ENCODE measurements at regions not wholly inside any gene's neighbourhood (a gene's known extent, or its start where the extent isn't known, plus 50 kb on each side); places are given as distances from the start of the nearest gene placed in this dataset.

DNA sequence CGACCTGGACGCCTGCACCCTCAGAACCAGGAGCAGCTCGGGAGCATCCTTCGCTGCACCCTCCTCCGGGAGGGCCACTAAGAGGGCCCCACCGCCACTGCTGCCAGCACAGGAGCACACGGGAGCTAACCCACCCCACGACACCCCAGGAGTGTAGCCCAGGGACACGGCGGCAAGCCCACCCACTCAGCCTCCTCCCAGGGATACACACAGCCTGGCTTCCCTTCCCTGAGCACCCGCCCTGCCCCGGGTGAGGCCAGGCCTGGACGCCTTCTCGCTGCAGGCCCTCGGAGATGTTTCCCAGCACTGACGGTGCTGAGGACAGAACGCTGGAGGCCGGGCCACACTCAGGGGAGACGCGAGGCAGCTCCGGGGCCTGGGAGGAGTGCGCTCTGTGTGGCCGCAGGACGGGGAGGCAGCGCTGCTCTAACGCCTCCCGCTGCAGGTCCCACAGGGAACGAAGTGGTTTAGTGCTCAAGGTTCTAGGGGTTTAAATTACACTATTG, 190.4 kb downstream of the BRD1 start:
- ATAC-seq: no peak
- TF ChIP-seq ZC3H10 (CRISPR knock-in tag; IDR thresholded peaks at IDR 0.05) (no peak), ZFP30 (CRISPR knock-in tag; IDR thresholded peaks at IDR 0.05) (no peak), ZNF8 (CRISPR knock-in tag; IDR thresholded peaks at IDR 0.05) (no peak)
- TF ChIP-seq, protein P1, sequence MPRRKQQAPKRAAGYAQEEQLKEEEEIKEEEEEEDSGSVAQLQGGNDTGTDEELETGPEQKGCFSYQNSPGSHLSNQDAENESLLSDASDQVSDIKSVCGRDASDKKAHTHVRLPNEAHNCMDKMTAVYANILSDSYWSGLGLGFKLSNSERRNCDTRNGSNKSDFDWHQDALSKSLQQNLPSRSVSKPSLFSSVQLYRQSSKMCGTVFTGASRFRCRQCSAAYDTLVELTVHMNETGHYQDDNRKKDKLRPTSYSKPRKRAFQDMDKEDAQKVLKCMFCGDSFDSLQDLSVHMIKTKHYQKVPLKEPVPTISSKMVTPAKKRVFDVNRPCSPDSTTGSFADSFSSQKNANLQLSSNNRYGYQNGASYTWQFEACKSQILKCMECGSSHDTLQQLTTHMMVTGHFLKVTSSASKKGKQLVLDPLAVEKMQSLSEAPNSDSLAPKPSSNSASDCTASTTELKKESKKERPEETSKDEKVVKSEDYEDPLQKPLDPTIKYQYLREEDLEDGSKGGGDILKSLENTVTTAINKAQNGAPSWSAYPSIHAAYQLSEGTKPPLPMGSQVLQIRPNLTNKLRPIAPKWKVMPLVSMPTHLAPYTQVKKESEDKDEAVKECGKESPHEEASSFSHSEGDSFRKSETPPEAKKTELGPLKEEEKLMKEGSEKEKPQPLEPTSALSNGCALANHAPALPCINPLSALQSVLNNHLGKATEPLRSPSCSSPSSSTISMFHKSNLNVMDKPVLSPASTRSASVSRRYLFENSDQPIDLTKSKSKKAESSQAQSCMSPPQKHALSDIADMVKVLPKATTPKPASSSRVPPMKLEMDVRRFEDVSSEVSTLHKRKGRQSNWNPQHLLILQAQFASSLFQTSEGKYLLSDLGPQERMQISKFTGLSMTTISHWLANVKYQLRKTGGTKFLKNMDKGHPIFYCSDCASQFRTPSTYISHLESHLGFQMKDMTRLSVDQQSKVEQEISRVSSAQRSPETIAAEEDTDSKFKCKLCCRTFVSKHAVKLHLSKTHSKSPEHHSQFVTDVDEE (CRISPR knock-in tag; IDR thresholded peaks at IDR 0.05): no peak
- TF ChIP-seq, protein P2, sequence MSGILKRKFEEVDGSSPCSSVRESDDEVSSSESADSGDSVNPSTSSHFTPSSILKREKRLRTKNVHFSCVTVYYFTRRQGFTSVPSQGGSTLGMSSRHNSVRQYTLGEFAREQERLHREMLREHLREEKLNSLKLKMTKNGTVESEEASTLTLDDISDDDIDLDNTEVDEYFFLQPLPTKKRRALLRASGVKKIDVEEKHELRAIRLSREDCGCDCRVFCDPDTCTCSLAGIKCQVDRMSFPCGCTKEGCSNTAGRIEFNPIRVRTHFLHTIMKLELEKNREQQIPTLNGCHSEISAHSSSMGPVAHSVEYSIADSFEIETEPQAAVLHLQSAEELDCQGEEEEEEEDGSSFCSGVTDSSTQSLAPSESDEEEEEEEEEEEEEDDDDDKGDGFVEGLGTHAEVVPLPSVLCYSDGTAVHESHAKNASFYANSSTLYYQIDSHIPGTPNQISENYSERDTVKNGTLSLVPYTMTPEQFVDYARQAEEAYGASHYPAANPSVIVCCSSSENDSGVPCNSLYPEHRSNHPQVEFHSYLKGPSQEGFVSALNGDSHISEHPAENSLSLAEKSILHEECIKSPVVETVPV (CRISPR knock-in tag; IDR thresholded peaks at IDR 0.05): no peak

DNA sequence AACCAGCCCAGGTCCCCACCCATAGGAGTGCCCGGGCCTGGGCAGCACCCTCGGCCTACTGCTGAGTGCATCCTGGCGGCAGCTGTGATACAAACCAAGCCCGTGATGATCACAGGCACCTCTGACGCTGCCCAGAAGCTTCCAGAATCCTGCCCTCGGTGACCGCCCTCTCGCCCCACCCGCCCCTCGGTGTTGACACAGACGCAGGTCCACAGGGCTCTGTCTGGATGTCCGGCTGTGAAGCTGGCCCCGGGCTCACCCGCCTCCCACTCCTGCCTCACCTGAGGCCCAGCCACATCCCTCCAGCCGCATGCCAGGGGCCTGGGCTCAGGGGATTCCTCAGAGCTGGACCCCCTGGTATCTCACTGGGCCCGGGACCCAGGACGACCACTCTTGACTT, 191.0 kb downstream of the BRD1 start:
- TF ChIP-seq ZC3H10 (CRISPR knock-in tag; IDR thresholded peaks at IDR 0.05) (no peak), ESRRG (CRISPR knock-in tag; IDR thresholded peaks at IDR 0.05) (no peak), POU6F1 (CRISPR knock-in tag; IDR thresholded peaks at IDR 0.05; ENCODE audit: borderline replicate concordance, low read depth) (no peak), CREB5 (CRISPR knock-in tag; IDR thresholded peaks at IDR 0.05; ENCODE audit: low read depth) (no peak), RARB (CRISPR knock-in tag; IDR thresholded peaks at IDR 0.05) (no peak), GLIS3 (CRISPR knock-in tag; IDR thresholded peaks at IDR 0.05) (no peak)
- TF ChIP-seq, protein P1 (CRISPR knock-in tag; IDR thresholded peaks at IDR 0.05): no peak
- TF ChIP-seq, protein P3, sequence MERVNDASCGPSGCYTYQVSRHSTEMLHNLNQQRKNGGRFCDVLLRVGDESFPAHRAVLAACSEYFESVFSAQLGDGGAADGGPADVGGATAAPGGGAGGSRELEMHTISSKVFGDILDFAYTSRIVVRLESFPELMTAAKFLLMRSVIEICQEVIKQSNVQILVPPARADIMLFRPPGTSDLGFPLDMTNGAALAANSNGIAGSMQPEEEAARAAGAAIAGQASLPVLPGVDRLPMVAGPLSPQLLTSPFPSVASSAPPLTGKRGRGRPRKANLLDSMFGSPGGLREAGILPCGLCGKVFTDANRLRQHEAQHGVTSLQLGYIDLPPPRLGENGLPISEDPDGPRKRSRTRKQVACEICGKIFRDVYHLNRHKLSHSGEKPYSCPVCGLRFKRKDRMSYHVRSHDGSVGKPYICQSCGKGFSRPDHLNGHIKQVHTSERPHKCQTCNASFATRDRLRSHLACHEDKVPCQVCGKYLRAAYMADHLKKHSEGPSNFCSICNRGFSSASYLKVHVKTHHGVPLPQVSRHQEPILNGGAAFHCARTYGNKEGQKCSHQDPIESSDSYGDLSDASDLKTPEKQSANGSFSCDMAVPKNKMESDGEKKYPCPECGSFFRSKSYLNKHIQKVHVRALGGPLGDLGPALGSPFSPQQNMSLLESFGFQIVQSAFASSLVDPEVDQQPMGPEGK (CRISPR knock-in tag; IDR thresholded peaks at IDR 0.05; ENCODE audit: borderline replicate concordance): no peak
- ATAC-seq: no peak

DNA sequence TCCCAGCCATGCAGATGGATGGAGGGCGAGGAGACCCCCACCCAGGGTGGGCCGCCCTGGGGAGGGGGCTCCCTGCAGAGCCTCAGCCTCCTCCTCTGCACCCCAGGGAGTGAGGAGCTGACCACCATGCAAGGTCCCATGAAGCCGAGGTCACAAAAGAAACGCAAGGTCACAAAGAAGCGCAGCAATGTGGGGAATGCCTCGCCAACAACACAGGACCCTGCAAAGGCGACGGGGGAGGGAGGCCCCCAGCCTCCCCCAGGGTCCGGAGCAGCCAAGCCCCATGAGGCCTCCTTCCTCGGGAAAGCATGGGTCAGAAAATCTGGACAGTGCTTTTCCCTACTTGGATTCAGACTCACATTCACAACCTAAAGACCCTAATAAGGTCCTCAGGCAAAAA, 191.5 kb downstream of the BRD1 start:
- no peak for ATAC-seq

More for the DNA sequence above, 191.5 kb downstream of the BRD1 start:
- TF ChIP-seq ZFP30 (CRISPR knock-in tag; IDR thresholded peaks at IDR 0.05) (no peak), ZNF565 (CRISPR knock-in tag; conservative IDR thresholded peaks at IDR 0.05; ENCODE audit: low read depth) (no peak), SNAI2 (CRISPR knock-in tag; IDR thresholded peaks at IDR 0.05) (no peak), CREB5 (CRISPR knock-in tag; IDR thresholded peaks at IDR 0.05; ENCODE audit: low read depth) (no peak), ARNTL (CRISPR knock-in tag; IDR thresholded peaks at IDR 0.05; ENCODE audit: borderline replicate concordance, low read depth) (no peak), PPARA (CRISPR knock-in tag; IDR thresholded peaks at IDR 0.05; ENCODE audit: borderline replicate concordance) (no peak), ZNF8 (CRISPR knock-in tag; IDR thresholded peaks at IDR 0.05) (no peak), GLIS3 (CRISPR knock-in tag; IDR thresholded peaks at IDR 0.05) (no peak), ZNF70 (CRISPR knock-in tag; IDR thresholded peaks at IDR 0.05) (no peak)
- TF ChIP-seq, protein P3 (CRISPR knock-in tag; IDR thresholded peaks at IDR 0.05; ENCODE audit: borderline replicate concordance): no peak

Measured in SK-N-SH treated with all-trans-retinoic acid at 6 μM for 48 hours (cell line).